ENCODE measurements at regions not wholly inside any gene's neighbourhood (a gene's known extent, or its start where the extent isn't known, plus 50 kb on each side); places are given as distances from the start of the nearest gene placed in this dataset.

GRCh38 chr6:25224242-25224641 is 54.9 kb upstream of the CARMIL1 start:
- no peak for TF ChIP-seq ZFX (IDR thresholded peaks at IDR 0.05; ENCODE audit: borderline replicate concordance)
- no peak for TF ChIP-seq CTCF (IDR thresholded peaks at IDR 0.05)
- no peak overlapping the region for H3K27ac ChIP-seq

GRCh38 chr6:25227854-25228253 is 51.3 kb upstream of the CARMIL1 start:
- H3K27ac ChIP-seq: no peak overlapping the region
- TF ChIP-seq ZFX (IDR thresholded peaks at IDR 0.05; ENCODE audit: borderline replicate concordance): no peak
- no peak for TF ChIP-seq CTCF (IDR thresholded peaks at IDR 0.05)
